ENCODE measurements at regions not wholly inside any gene's neighbourhood (a gene's known extent, or its start where the extent isn't known, plus 50 kb on each side); places are given as distances from the start of the nearest gene placed in this dataset.

- TF ChIP-seq, protein P1, sequence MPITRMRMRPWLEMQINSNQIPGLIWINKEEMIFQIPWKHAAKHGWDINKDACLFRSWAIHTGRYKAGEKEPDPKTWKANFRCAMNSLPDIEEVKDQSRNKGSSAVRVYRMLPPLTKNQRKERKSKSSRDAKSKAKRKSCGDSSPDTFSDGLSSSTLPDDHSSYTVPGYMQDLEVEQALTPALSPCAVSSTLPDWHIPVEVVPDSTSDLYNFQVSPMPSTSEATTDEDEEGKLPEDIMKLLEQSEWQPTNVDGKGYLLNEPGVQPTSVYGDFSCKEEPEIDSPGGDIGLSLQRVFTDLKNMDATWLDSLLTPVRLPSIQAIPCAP (CRISPR knock-in tag; IDR thresholded peaks at IDR 0.05) = no peak
- no peak for TF ChIP-seq ZNF263 (CRISPR knock-in tag; IDR thresholded peaks at IDR 0.05; ENCODE audit: low read depth)
- TF ChIP-seq, protein P2, sequence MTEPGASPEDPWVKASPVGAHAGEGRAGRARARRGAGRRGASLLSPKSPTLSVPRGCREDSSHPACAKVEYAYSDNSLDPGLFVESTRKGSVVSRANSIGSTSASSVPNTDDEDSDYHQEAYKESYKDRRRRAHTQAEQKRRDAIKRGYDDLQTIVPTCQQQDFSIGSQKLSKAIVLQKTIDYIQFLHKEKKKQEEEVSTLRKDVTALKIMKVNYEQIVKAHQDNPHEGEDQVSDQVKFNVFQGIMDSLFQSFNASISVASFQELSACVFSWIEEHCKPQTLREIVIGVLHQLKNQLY (CRISPR knock-in tag; IDR thresholded peaks at IDR 0.05) = no peak
- no peak for TF ChIP-seq SOX15 (CRISPR knock-in tag; IDR thresholded peaks at IDR 0.05)
- TF ChIP-seq TCF7 (CRISPR knock-in tag; IDR thresholded peaks at IDR 0.05; ENCODE audit: low read depth) = no peak
- no peak for TF ChIP-seq ZNF121 (CRISPR knock-in tag; IDR thresholded peaks at IDR 0.05)
- TF ChIP-seq USF2 (CRISPR knock-in tag; IDR thresholded peaks at IDR 0.05) = no peak
- no peak for TF ChIP-seq SP1 (CRISPR knock-in tag; conservative IDR thresholded peaks at IDR 0.05)
- TF ChIP-seq, protein P3, sequence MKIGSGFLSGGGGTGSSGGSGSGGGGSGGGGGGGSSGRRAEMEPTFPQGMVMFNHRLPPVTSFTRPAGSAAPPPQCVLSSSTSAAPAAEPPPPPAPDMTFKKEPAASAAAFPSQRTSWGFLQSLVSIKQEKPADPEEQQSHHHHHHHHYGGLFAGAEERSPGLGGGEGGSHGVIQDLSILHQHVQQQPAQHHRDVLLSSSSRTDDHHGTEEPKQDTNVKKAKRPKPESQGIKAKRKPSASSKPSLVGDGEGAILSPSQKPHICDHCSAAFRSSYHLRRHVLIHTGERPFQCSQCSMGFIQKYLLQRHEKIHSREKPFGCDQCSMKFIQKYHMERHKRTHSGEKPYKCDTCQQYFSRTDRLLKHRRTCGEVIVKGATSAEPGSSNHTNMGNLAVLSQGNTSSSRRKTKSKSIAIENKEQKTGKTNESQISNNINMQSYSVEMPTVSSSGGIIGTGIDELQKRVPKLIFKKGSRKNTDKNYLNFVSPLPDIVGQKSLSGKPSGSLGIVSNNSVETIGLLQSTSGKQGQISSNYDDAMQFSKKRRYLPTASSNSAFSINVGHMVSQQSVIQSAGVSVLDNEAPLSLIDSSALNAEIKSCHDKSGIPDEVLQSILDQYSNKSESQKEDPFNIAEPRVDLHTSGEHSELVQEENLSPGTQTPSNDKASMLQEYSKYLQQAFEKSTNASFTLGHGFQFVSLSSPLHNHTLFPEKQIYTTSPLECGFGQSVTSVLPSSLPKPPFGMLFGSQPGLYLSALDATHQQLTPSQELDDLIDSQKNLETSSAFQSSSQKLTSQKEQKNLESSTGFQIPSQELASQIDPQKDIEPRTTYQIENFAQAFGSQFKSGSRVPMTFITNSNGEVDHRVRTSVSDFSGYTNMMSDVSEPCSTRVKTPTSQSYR (CRISPR knock-in tag; IDR thresholded peaks at IDR 0.05) = no peak
- TF ChIP-seq ZNF425 (CRISPR knock-in tag; conservative IDR thresholded peaks at IDR 0.05) = no peak
- TF ChIP-seq CREM (CRISPR knock-in tag; IDR thresholded peaks at IDR 0.05) = no peak
- no peak for TF ChIP-seq IRF2 (CRISPR knock-in tag; IDR thresholded peaks at IDR 0.05; ENCODE audit: borderline replicate concordance, low read depth)
- TF ChIP-seq RELA (CRISPR knock-in tag; IDR thresholded peaks at IDR 0.05; ENCODE audit: borderline replicate concordance) = no peak
These were observed 93.0 kb upstream of the LPP start (continued) for GRCh38 chr3:188060840-188061544.

DNA sequence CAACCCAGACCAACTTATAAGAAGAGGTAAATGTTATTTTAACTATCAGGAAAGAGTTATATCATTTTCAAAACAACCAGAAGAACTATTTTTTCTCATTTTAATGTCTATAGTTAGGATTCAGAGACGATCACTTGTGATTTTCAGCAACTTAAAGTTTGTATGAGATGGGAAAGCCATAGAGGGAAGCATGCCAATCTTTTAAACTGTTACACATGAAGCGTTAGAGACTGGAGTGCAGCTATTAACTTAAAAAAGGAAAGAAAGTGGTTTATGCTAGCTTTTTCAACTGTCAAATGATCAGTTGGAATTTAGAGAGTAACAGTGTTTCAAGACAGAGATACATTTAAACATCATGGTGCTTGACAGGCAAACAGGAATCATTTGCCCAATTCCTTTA is 91.7 kb upstream of the LPP start:
- Mint-ChIP-seq H3K36me3 (no peaks in the 10 kb centered on the region), H3K4me3 (no peak overlapping the region), H3K27me3 (ENCODE audit: low read depth) (no peaks in the 10 kb centered on the region), H3K9me3 (no peaks in the 10 kb centered on the region), H3K27ac (no peak overlapping the region), H3K4me1 (peaks cover 7% of the 10 kb centered on the region)
- ATAC-seq = no peak
- no peak for DNase-seq (ENCODE audit: low spot score)
- CTCF ChIA-PET = no interaction called here
- POLR2A ChIA-PET = no interaction called here
- TF ChIP-seq MXD4 (CRISPR knock-in tag; IDR thresholded peaks at IDR 0.05; ENCODE audit: borderline replicate concordance) (no peak), ZNF423 (CRISPR knock-in tag; IDR thresholded peaks at IDR 0.05) (no peak), SP1 (CRISPR knock-in tag; conservative IDR thresholded peaks at IDR 0.05) (no peak), IRF2 (CRISPR knock-in tag; IDR thresholded peaks at IDR 0.05; ENCODE audit: borderline replicate concordance, low read depth) (no peak), ELF4 (CRISPR knock-in tag; IDR thresholded peaks at IDR 0.05; ENCODE audit: low read depth) (no peak), JUN (CRISPR knock-in tag; IDR thresholded peaks at IDR 0.05) (no peak), ZNF671 (CRISPR knock-in tag; IDR thresholded peaks at IDR 0.05) (no peak), ZBTB21 (CRISPR knock-in tag; IDR thresholded peaks at IDR 0.05; ENCODE audit: borderline replicate concordance) (no peak), NR2C2 (CRISPR knock-in tag; IDR thresholded peaks at IDR 0.05) (no peak), SOX15 (CRISPR knock-in tag; IDR thresholded peaks at IDR 0.05) (no peak)
- TF ChIP-seq, protein P4, sequence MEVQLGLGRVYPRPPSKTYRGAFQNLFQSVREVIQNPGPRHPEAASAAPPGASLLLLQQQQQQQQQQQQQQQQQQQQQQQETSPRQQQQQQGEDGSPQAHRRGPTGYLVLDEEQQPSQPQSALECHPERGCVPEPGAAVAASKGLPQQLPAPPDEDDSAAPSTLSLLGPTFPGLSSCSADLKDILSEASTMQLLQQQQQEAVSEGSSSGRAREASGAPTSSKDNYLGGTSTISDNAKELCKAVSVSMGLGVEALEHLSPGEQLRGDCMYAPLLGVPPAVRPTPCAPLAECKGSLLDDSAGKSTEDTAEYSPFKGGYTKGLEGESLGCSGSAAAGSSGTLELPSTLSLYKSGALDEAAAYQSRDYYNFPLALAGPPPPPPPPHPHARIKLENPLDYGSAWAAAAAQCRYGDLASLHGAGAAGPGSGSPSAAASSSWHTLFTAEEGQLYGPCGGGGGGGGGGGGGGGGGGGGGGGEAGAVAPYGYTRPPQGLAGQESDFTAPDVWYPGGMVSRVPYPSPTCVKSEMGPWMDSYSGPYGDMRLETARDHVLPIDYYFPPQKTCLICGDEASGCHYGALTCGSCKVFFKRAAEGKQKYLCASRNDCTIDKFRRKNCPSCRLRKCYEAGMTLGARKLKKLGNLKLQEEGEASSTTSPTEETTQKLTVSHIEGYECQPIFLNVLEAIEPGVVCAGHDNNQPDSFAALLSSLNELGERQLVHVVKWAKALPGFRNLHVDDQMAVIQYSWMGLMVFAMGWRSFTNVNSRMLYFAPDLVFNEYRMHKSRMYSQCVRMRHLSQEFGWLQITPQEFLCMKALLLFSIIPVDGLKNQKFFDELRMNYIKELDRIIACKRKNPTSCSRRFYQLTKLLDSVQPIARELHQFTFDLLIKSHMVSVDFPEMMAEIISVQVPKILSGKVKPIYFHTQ (CRISPR knock-in tag; IDR thresholded peaks at IDR 0.05) = no peak
- TF ChIP-seq, protein P5, sequence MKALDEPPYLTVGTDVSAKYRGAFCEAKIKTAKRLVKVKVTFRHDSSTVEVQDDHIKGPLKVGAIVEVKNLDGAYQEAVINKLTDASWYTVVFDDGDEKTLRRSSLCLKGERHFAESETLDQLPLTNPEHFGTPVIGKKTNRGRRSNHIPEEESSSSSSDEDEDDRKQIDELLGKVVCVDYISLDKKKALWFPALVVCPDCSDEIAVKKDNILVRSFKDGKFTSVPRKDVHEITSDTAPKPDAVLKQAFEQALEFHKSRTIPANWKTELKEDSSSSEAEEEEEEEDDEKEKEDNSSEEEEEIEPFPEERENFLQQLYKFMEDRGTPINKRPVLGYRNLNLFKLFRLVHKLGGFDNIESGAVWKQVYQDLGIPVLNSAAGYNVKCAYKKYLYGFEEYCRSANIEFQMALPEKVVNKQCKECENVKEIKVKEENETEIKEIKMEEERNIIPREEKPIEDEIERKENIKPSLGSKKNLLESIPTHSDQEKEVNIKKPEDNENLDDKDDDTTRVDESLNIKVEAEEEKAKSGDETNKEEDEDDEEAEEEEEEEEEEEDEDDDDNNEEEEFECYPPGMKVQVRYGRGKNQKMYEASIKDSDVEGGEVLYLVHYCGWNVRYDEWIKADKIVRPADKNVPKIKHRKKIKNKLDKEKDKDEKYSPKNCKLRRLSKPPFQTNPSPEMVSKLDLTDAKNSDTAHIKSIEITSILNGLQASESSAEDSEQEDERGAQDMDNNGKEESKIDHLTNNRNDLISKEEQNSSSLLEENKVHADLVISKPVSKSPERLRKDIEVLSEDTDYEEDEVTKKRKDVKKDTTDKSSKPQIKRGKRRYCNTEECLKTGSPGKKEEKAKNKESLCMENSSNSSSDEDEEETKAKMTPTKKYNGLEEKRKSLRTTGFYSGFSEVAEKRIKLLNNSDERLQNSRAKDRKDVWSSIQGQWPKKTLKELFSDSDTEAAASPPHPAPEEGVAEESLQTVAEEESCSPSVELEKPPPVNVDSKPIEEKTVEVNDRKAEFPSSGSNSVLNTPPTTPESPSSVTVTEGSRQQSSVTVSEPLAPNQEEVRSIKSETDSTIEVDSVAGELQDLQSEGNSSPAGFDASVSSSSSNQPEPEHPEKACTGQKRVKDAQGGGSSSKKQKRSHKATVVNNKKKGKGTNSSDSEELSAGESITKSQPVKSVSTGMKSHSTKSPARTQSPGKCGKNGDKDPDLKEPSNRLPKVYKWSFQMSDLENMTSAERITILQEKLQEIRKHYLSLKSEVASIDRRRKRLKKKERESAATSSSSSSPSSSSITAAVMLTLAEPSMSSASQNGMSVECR (CRISPR knock-in tag; IDR thresholded peaks at IDR 0.05; ENCODE audit: borderline replicate concordance) = no peak

Data from WTC11 (cell line).